HCT116 (cell line): ENCODE measurements at regions not wholly inside any gene's neighbourhood (a gene's known extent, or its start where the extent isn't known, plus 50 kb on each side); places are given as distances from the start of the nearest gene placed in this dataset.

ENCODE experiments used
- SIN3A ChIP-seq: IDR thresholded peaks from 2 replicates; pipeline ENCODE4 v1.6.1; 2012; ENCODE audit warnings: low read depth
- YY1 ChIP-seq: IDR thresholded peaks from 2 replicates; pipeline ENCODE4 v1.6.1; 2011; ENCODE audit warnings: low read length, low read depth, moderate library complexity, mild to moderate bottlenecking; ENCODE audit not compliant: insufficient replicate concordance; ENCODE audit errors: extremely low read depth
- ZNF274 ChIP-seq: fragments of 200-500 bp; sonication (Bioruptor generic); IDR thresholded peaks from 2 replicates; pipeline ENCODE4 v1.6.1; 2014; ENCODE audit warnings: mild to moderate bottlenecking, low read depth, low read length, inconsistent platforms
- TF ChIP-seq, protein P1 (sequence below): IDR thresholded peaks from 2 replicates; pipeline ENCODE4 v1.6.1; 2011; ENCODE audit warnings: mild to moderate bottlenecking, low read length, moderate library complexity; ENCODE audit not compliant: insufficient replicate concordance; ENCODE audit errors: extremely low read depth

DNA sequence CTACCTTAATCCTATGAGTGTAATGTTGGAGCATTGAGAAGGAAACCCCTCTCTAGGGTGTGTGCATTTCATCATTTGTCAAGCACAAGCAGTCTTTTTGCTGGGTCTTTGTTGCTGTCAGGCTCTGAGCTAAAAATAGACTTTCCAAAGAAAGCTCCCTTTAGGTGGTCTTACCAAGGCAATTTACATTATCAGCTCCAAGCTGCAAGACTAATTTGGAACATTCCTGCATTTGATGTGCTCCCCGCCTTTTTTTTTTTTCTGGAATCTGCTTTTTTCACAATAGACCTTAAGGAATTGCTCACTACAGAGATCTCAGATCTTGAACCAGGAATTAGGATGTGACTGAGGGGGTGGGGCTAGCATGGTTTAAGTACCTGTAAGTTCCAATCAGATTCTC lies 60.6 kb upstream of the STAC start (continued):
- TF ChIP-seq, protein P1, sequence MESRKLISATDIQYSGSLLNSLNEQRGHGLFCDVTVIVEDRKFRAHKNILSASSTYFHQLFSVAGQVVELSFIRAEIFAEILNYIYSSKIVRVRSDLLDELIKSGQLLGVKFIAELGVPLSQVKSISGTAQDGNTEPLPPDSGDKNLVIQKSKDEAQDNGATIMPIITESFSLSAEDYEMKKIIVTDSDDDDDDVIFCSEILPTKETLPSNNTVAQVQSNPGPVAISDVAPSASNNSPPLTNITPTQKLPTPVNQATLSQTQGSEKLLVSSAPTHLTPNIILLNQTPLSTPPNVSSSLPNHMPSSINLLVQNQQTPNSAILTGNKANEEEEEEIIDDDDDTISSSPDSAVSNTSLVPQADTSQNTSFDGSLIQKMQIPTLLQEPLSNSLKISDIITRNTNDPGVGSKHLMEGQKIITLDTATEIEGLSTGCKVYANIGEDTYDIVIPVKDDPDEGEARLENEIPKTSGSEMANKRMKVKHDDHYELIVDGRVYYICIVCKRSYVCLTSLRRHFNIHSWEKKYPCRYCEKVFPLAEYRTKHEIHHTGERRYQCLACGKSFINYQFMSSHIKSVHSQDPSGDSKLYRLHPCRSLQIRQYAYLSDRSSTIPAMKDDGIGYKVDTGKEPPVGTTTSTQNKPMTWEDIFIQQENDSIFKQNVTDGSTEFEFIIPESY = no peak
- TF ChIP-seq YY1 (no peak), SIN3A (no peak), ZNF274 (no peak)
